Chondrocyte (in vitro differentiated cells): ENCODE measurements at regions not wholly inside any gene's neighbourhood (a gene's known extent, or its start where the extent isn't known, plus 50 kb on each side); places are given as distances from the start of the nearest gene placed in this dataset.

Experiments
- DNase-seq: peaks from one replicate; pipeline ENCODE4 v3.0.0; 2021; ENCODE audit warnings: mixed read lengths, low spot score
- H3K27ac Mint-ChIP-seq: one replicate; pipeline ENCODE4 v1.8.0; 2021; ENCODE audit warnings: mild to moderate bottlenecking, moderate library complexity, mixed read lengths; ENCODE audit not compliant: unreplicated experiment
- H3K27me3 Mint-ChIP-seq: 2 replicates; pipeline ENCODE4 v1.8.0; 2021; ENCODE audit warnings: low read depth, mixed read lengths
- H3K36me3 Mint-ChIP-seq: 2 replicates; pipeline ENCODE4 v1.8.0; 2021; ENCODE audit warnings: low read depth, mixed read lengths
- H3K4me1 Mint-ChIP-seq: 2 replicates; pipeline ENCODE4 v1.8.0; 2021; ENCODE audit warnings: low read depth, mild to moderate bottlenecking, mixed read lengths
- H3K4me3 Mint-ChIP-seq: one replicate; pipeline ENCODE4 v1.8.0; 2021; ENCODE audit warnings: mild to moderate bottlenecking, moderate library complexity, mixed read lengths; ENCODE audit not compliant: unreplicated experiment
- H3K9me3 Mint-ChIP-seq: 2 replicates; pipeline ENCODE4 v1.8.0; 2021; ENCODE audit warnings: low read depth, mixed read lengths
- TF ChIP-seq, protein P1 (sequence below): fragments of 200-600 bp; sonication (generic); IDR thresholded peaks from 2 replicates; pipeline ENCODE4 v1.5.0; 2021; ENCODE audit warnings: antibody characterized with exemption, mild to moderate bottlenecking, moderate library complexity

GRCh38 chr5:3392306-3392939, 203.2 kb upstream of the IRX1 start:
- Mint-ChIP-seq H3K27ac (no peak overlapping the region), H3K36me3 (no peaks in the 10 kb centered on the region), H3K9me3 (peaks cover 11% of the 10 kb centered on the region), H3K27me3 (peaks cover 3% of the 10 kb centered on the region), H3K4me3 (no peak overlapping the region), H3K4me1 (no peaks in the 10 kb centered on the region)
- DNase-seq: no peak
- TF ChIP-seq, protein P1, sequence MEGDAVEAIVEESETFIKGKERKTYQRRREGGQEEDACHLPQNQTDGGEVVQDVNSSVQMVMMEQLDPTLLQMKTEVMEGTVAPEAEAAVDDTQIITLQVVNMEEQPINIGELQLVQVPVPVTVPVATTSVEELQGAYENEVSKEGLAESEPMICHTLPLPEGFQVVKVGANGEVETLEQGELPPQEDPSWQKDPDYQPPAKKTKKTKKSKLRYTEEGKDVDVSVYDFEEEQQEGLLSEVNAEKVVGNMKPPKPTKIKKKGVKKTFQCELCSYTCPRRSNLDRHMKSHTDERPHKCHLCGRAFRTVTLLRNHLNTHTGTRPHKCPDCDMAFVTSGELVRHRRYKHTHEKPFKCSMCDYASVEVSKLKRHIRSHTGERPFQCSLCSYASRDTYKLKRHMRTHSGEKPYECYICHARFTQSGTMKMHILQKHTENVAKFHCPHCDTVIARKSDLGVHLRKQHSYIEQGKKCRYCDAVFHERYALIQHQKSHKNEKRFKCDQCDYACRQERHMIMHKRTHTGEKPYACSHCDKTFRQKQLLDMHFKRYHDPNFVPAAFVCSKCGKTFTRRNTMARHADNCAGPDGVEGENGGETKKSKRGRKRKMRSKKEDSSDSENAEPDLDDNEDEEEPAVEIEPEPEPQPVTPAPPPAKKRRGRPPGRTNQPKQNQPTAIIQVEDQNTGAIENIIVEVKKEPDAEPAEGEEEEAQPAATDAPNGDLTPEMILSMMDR: no peak

- Mint-ChIP-seq H3K4me1 (no peaks in the 10 kb centered on the region), H3K4me3 (no peak overlapping the region), H3K36me3 (no peaks in the 10 kb centered on the region), H3K27ac (no peak overlapping the region), H3K27me3 (peaks cover 3% of the 10 kb centered on the region), H3K9me3 (peaks cover 4% of the 10 kb centered on the region)
- DNase-seq: no peak
- TF ChIP-seq, protein P1: no peak
Measured at GRCh38 chr5:3391210-3391609, 204.4 kb upstream of the IRX1 start.

- H3K27ac Mint-ChIP-seq: no peak overlapping the region
- no peak for DNase-seq
- H3K27me3 Mint-ChIP-seq: peaks cover 3% of the 10 kb centered on the region
- H3K4me3 Mint-ChIP-seq: no peak overlapping the region
- peaks cover 4% of the 10 kb centered on the region for H3K9me3 Mint-ChIP-seq
- H3K4me1 Mint-ChIP-seq: no peaks in the 10 kb centered on the region
- TF ChIP-seq, protein P1: no peak
- no peaks in the 10 kb centered on the region for H3K36me3 Mint-ChIP-seq
Measured at GRCh38 chr5:3389471-3390026, 206.1 kb upstream of the IRX1 start.

DNA sequence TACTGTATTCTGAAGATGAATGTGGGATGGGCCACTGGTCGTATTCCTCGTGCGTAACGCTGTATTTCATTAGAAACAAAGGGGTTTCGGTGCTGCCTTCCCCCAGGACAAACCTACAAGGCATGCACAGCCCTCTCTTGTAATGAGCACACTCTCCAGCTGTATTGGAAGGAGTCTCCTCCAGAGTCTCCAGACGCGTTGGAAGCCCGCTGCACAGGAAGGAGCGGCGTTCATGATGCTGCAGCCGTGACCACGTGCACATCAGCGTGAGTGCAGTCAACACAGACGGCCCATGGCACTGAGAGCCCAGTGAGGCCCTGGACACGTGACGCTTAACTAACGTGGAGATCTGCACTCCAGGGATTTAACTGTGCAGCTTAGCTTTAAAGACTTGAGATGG, 209.0 kb upstream of the IRX1 start:
- H3K4me3 Mint-ChIP-seq: no peak overlapping the region
- DNase-seq: no peak
- H3K9me3 Mint-ChIP-seq: peaks cover 16% of the 10 kb centered on the region
- TF ChIP-seq, protein P1: no peak
- no peak overlapping the region for H3K27ac Mint-ChIP-seq
- H3K4me1 Mint-ChIP-seq: no peaks in the 10 kb centered on the region
- H3K36me3 Mint-ChIP-seq: no peaks in the 10 kb centered on the region
- H3K27me3 Mint-ChIP-seq: no peaks in the 10 kb centered on the region

GRCh38 chr5:3385991-3386519, 209.6 kb upstream of the IRX1 start:
- Mint-ChIP-seq H3K36me3 (no peaks in the 10 kb centered on the region), H3K9me3 (peaks cover 16% of the 10 kb centered on the region), H3K27ac (no peak overlapping the region), H3K27me3 (no peaks in the 10 kb centered on the region), H3K4me3 (no peak overlapping the region), H3K4me1 (no peaks in the 10 kb centered on the region)
- TF ChIP-seq, protein P1: no peak
- DNase-seq: no peak
